ENCODE measurements at regions not wholly inside any gene's neighbourhood (a gene's known extent, or its start where the extent isn't known, plus 50 kb on each side); places are given as distances from the start of the nearest gene placed in this dataset.
A peak's percentile ranks its signal among the peaks of the same experiment; 100 is the strongest.
"Not testable (repeated sequence)": the region's sequence is repeated elsewhere in the genome, so short reads cannot be mapped to it uniquely, and the experiment has no call there.

DNA sequence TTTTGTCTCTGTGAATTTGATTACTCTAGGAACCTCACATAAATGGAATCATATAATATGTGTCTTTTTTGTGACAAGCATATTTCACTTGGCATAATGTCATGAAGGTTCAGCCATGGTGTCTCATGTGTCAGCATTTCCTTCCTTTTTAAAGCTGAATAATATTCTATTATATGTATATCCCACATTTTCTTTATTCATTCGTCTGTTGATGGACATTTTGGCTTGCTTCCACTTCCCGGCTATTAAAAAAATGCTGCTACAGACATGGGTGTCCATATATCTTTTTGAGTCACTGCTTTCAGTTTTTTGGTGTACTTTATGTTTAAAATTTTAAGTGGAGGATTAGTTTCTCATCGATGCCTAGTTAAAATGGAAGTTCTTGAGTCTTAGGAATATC is 59.8 kb upstream of the C5orf63 start:
- DNase-seq = no peak

DNA sequence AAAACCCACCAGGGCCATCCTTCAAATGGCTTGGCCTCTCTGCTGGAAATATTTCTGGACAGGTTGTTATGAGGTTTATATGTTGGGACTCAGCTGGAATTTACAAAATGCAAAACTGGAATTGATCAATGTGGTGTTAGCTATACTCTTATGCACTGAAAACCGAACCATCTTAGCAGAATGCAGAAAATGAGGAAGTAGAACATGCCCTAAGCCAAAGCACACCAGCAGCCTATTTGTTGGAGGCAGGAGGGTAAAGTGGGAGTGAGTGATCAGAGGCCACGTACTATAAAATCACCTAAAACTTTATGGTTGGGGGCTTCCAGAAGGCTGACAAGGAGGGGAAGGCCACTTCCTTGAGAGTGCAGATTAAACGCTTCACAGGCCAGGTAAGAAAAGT is 63.6 kb upstream of the C5orf63 start:
- DNase-seq = no peak

DNA sequence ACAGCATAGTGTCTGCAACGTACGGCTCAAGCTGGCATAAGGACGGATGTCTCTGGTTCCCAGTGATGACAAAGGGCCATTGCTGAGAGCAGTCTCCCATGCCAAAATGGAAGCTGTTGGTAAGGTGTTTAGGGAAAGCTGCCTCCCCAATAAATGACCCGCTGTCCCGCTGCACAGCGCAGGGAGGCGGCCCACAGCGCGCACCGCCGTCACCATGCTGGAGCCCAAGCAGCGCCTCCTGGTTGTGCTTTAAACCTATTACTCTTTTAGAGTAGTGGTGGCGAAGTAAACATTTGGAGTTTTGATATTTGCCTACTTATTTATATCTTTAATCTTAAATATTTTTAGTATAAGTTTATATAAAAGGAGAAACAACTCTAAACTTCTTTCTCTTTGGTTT is 70.4 kb upstream of the C5orf63 start:
- DNase-seq = no peak

DNA sequence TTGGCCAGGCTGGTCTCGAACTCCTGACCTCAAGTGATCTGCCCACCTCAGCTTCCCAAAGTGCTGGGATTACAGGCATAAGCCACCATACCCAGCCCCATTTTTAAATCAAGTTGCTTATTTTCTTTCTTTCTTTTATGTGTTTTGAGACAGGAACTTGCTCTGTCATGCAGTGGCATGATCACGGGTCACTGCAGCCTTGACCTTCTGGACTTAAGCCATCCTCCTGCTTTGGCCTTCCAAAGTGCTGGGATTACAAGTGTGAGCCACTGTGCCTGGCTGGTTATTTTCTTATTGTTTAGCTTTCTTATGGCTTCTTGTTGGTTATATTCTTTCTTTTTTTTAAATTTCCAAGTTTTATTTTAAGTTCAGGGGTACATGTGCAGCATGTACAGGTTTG is 79.7 kb upstream of the C5orf63 start:
- no peak for DNase-seq

DNA sequence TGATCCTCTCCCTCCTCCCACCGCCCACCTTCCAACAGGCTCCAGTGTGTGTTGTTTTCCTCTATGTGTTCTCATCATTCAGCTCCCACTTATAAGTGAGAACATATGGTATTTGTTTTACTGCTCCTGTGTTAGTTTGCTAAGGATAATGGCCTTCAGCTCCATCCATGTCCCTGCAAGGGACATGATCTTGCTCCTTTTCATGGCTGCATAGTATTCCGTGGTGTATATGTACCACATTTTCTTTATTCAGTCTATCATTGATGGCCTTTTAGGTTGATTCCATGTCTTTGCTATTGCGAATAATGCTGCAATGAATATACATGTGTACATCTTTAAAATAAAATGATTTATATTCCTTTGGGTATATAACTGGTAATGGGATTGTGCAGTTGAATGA is 80.2 kb upstream of the C5orf63 start:
- no peak for DNase-seq

DNA sequence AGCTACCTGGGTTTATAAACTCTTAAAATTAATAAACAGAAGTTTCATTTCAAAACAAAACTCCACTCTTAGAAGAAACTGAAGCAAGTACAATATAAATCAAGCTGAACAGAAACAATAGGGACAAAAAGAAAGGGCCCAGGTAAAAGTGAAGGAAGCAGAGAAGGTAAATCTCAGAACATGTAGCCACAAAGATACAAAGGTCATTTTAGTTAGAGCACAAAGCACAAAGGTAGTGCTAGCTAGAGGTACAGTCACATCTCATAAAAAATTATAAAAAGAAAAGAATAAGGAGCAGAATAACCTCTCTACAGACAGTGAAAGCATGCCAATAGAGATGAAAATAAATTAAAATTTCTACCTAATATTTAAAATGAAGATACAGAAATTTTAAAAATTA is 90.4 kb upstream of the C5orf63 start:
- DNase-seq = no peak

DNA sequence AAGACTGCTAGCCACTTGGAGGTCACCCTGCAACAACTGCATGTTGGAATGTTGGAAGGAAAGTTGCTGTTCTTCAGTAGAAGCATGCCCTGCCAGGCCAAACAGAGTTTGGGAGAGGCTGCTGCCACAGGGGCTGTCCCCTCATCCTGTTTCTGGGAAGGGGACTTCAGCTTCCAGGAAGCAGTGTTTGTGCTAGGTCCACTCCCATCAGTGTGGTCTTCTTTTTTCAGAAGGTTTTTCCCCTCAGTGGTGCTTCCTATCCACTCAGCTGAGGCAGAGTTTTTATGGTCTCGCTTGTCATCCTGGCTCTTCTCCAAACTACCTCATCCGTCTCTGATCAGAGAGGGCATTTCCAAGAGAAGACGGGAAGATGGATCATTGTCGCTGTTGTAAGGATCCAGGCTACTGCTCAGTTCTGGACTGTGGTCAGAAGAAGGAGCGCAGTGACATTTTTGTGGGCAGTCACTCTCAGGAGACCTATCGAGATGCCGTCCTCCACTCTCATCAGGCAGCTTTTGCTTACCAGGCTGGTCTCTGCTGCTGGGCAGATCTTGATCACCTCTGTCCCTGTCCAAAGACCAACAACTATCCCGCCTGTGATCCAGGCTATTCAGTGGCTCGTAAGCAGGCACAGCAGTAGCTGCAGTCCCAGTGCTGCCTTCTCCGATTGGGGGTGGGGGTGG is 97.8 kb upstream of the C5orf63 start:
- DNase-seq = no peak

DNA sequence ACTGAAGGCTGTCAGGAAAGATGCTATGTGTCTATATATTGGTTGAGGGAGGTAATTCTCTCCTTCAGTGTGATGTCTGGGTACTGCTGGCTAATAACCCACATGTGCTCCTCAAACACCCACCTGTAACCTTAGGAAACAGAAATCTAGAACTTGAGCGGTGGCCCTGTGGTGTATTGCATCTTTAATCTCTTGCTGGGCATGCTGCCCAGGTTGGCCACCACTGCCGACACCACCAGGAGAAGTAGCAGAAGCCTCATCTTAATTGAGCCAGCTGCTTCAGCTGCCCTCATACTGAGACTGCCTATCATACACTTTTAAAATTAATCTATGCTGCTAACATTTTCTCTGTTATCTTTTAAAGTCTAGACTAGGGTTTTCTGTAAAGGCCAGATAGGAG is 103.5 kb upstream of the C5orf63 start:
- no peak for DNase-seq

DNA sequence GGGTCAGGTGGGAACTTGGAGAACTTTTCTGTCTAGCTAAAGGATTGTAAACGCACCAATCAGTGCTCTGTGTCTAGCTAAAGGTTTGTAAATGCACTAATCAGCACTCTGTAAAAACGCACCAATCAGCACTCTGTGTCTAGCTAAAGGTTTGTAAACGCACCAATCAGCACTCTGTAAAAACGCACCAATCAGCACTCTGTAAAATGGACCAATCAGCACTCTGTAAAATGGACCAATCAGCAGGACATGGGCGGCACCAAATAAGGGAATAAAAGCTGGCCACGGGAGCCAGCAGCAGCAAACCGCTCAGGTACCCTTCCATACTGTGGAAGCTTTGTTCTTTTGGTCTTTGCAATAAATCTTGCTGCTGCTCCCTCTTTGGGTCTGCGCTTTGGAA is 108.0 kb upstream of the MEGF10 start:
- not testable (repeated sequence) for DNase-seq

DNA sequence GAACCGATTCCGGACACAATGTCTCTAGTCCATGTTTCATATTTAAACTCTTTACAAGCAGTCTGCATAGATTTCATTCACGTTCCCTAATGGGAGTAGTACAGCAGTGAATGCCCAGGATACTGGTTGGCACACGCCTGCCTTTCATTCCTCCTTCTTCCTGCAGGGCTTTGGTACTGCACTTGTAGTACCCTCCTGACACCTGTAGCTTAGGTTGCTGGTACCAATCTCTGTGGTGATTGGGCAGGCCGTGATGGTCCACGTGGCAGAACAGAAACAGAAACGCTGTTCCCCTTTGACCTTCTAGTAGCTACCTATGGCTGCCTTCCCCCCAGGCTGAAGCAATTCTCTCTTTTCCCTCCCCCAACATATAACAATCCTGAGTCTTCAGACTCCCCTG is 107.3 kb upstream of the MEGF10 start:
- no peak for DNase-seq

DNA sequence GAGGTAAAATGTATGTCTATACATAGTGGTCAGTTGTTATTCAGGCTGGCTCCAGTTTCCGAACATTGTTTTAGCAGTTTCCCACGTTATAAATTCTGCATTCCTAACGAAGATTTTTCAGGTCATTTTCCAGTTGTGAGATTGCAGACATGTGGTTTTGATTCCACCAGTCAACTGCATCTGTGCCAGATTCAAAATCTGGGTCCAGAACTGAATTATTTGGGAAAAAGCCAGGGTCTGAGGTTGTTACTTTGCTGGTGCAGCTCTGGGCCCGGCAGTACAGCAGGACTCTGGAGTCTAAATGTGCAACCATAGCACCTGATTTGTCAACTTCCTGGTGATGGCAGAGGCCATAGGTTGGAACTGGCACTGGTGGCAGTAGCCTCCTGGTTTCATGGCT is 105.7 kb upstream of the MEGF10 start:
- no peak for DNase-seq

DNA sequence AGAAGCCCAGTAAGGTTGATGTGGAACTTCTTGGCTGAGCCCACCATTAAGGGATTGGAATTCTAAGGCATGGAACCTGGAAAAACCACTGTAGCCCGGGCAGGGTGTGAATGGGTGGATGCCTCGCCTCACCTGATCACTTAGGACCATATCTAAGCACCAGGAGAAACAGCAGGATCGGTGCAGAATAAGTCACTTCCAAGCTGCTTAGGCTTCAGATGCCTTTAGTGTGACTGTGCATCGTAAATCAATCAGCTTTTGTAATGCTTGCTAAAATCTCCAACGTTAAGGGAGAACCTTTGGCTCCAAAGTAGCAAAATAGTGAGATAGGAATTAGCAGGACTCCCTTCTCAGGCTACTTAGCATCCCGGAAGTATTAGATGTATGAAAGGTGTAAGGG is 103.9 kb upstream of the MEGF10 start:
- DNase-seq = no peak

DNA sequence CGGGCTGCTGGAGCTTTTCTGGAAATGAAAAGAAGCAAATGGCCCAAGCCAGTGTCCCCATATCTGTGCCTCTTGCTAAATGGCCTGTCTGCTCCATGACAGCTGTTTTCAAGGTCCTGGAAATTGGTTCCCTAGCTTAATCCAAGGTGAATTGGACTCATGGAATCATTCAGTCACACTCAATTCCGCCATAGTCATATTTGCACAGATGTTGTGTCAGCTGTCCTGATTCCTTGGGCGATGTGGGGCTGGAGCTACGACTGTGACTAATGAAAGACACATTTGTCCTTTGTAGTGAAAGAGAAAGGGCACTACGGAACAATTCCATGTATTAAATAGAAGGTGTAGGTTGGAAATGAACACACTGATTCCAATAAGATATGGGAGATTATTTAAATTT is 102.9 kb upstream of the MEGF10 start:
- DNase-seq = peak in 1 of 2 experiments; percentile 10

DNA sequence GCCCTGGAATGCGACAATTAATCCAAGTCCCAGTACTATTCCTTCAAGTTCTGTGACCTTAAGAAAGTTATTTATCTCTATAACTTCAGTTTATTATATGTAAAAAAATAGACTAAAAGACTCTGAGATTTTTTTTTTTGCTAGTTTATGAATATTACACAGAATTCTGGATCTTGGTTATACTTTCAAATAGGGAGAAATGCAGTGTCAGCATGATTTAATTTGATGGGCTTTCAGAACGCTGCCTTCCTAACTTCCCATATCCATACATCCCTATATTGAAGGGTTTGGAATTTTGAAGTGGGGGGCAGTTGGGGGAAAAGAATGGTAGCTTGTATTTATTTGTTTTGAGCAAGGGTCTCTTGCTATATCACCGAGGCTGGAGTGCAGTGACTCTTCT is 98.4 kb upstream of the MEGF10 start:
- no peak for DNase-seq

DNA sequence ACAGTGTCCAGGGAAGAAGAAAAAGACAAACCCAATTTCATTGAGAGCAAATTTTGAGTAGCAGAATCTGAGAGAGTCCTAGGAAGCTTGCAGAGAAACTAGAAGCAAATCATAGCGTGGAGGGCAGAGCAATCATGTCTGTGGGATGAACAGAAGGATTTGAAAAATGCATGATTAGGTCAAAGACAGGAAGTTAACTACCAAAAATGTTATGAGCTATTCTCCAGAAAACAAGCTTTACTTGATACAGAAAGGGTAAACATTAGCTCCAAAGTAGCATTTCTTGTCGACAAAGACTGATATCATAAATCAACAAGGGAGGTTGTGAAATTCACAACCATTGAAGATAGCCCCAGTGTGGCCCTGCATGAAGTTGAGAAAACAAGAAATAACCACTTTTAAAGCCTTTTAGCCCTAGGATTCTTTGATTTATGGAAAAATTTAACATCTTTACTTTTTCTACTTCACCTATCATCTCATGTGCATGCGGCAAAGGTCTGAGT is 97.7 kb upstream of the MEGF10 start:
- no peak for DNase-seq

DNA sequence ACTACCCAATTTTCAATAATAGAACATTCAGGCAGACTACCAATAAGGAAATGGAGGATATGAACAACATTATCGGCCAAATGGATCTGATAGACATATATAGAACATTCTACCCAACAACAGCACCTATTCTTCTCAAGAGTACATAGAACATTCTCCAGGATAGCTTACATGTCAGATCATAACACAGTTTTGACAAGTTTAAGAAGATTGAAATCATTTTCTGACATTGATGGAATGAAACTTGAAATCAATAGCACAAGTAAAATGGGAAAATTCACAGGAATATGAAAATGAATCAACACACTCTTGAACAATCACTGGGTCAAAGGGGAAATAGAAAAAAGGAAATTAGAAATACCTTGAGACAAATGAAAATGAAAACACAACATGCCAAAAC is 94.6 kb upstream of the MEGF10 start:
- no peak for DNase-seq

DNA sequence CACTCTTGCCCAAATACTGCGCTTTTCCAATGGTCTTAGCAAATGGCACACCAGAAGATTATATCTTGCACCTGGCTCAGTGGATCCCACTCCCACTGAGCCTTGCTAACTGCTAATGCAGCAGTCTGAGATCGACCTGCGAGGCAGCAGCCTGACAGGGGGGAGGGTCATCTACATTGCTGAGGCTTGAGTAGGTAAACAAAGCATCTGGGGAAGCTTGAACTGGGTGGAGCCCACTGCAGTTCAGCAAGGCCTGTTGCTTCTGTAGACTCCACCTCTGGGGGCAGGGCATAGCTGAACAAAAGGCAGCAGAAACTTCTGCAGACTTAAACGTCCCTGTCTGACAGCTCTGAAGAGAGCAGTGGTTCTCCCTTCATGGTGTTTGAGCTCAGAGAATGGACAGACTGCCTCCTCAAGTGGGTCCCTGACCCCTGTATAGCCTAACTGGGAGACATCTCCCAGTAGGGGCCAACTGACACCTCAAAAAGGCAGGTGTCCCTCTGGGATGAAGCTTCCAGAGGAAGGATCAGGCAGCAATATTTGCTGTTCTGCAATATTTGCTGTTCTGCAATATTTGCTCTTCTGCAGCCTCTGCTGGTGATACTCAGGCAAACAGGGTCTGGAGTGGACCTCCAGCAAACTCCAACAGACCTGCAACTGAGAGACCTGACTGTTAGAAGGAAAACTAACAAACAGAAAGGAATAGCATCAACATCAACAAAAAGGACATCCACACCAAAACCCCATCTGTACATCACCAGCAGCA is 93.0 kb upstream of the MEGF10 start:
- not testable (repeated sequence) for DNase-seq

DNA sequence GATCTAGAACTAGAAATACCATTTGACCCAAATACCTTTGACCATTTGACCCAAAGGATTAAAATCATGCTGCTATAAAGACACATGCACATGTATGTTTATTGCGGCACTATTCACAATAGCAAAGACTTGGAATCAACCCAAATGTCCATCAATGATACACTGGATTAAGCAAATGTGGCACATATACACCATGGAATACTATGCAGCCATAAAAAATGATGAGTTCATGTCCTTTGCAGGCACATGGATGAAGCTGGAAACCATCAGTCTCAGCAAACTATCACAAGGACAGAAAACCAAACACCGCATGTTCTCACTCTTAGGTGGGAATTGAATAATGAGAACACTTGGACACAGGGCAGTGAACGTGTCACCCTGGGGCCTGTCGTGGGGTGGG is 87.9 kb upstream of the MEGF10 start:
- not testable (repeated sequence) for DNase-seq

DNA sequence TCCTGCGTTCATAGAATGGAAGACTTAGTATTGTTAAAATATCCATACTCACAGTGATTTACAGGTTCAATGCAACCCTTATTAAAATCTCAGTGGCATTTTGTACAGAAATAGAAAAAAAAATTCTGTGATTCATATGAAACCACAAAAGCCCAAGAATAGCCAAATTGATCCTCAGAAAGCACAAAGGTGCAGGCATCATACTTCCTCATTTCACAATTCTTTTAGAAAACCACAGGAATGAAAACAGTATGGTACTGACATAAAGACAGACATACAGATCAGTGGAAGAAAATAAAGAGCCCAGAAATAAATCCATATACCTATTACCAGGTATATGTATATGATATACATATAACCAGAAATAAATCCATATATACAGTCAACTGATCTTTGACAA is 86.8 kb upstream of the MEGF10 start:
- DNase-seq = no peak

DNA sequence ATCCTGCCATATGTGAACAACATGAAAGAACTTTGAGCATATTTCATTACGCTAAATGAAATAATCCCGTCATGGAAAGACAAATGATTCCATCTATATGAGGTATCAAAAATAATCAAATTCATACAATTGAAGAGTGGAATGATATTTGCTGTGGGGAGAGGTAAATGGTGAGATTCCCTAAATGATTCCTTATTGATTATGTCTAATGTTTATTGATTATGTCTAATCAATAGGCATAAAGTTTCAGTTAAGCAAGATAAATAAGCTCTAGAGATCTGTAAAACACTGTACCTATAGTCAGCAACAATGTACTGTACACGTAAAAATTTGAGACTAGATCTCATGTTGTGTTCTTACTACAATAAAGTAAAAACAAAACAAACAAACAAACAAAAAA is 85.4 kb upstream of the MEGF10 start:
- no peak for DNase-seq

DNA sequence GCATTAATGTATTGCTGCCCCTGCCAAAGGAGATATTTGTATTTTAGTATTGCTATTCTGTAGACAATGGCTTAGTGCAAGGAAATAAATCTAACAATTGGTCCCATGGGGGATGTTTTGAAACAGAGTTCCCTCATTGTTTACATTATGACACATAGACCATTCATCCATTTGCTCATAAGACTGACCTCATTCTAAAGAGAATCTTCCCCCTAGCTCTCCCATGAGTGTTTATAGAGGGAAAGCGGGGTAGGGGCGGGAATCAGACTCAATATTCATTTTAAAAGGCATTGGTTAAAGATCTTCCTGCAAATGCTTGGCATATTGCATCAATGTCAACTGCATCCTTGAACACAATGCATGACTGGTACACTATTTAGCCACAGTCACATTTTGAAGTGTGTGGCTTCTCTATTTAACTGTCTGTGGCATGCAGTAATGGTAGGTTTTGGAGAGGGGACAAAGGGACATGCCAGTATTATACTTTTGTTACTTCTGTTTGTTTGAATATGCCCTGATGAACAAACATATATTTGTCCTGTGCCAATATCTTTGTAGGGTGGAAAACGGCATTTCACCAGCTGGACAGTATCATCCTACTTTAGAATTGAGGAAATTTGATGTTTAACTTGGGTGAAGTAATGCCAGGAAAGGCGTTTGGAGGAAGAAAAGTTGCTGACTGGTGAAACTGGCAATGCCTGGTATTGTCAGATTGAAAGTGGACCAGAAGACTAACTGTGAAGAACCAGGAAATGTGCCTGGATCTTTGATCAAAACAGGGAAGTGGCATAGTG is 84.1 kb upstream of the MEGF10 start:
- DNase-seq = no peak

DNA sequence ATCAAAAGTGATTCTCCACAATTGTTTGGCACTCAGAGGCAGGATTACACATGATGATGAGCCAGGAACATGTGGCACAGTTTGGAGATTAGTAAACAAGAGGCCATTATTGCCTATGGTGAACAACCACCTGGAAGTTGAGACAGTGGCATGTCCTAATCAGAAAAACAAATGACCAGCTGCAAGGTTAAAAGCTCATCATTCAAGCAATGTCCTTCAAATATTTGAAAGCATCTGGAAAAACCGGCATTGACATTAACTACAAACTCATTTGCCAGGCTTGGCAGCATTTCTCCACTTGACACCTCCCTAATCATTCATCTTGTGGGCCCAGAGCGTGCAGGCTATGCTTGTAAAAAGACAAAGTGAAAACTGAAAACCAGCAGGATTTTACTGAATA is 80.6 kb upstream of the MEGF10 start:
- peak; percentile 42 to 72 for DNase-seq

DNA sequence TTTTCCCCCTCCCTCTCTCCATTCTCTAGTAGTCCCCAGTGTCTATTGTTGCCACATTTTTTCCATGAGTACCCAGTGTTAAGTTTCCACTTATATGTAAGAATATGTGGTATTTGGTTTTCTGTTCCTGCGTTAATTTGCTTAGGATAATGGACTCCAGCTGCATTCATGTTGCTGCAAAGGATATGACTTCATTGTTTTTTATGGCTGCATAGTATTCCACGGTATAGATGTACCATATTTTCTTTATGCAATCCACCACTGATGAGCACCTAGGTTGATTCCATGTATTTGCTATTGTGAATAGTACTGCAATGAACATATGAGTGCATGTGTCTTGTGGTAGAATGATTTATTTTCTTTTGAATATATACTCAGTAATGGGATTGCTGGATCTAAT is 77.4 kb upstream of the MEGF10 start:
- DNase-seq = no peak

DNA sequence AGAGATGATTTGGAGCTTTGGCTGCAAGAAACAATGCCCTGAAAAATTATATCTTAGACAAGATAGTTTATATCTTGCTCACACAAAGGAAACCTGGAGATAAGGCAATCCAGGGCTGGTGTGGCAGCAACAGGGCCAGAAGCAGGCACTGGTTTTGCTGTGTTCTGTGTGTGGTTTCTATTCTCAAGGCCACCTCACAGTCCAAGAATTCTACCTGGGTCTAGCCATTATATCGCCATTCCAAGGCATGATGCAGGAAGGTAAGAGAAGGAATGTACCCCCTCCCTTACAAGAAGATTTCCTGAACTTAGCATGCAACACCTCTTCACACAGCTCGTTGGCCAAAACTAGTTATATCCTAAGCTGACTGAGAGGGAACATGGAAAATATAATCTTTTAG is 74.5 kb upstream of the MEGF10 start:
- DNase-seq = no peak
